CD14-positive monocyte (primary cell): ENCODE measurements at regions not wholly inside any gene's neighbourhood (a gene's known extent, or its start where the extent isn't known, plus 50 kb on each side); places are given as distances from the start of the nearest gene placed in this dataset.

ENCODE experiments used
- DNase-seq, 3 donors: peaks; one replicate each; pipeline ENCODE4 v3.0.0-alpha.2; 2011 to 2022
- H2AFZ ChIP-seq: 2 replicates; pipeline ENCODE4 v1.6.0; 2012; ENCODE audit warnings: mild to moderate bottlenecking, low read depth, low read length, inconsistent platforms; ENCODE audit not compliant: insufficient read depth, poor library complexity, severe bottlenecking
- H3K27ac ChIP-seq, 2 donors: 1 replicate in 1 of 2; 2 replicates in 1 of 2; pipeline ENCODE4 v1.5.1; 2012 to 2013; ENCODE audit warnings: low read length in 2 of 2, control low read depth in 1 of 2, inconsistent platforms in 1 of 2, low read depth in 1 of 2, mild to moderate bottlenecking in 1 of 2
- H3K27me3 ChIP-seq, 2 donors: one replicate each; pipeline versions ENCODE4 v1.6.0 to v1.6.1; 2011 to 2013; ENCODE audit warnings: low read length in 2 of 2; ENCODE audit not compliant: control insufficient read depth in 2 of 2, insufficient read depth in 2 of 2
- H3K36me3 ChIP-seq, 2 donors: replicated peaks in 1 of 2; 1 replicate in 1 of 2; 2 replicates in 1 of 2; pipeline versions ENCODE4 v1.5.1 to v1.6.1; 2012 to 2013; ENCODE audit warnings: low read length in 2 of 2, control low read depth in 1 of 2, inconsistent platforms in 1 of 2, mild to moderate bottlenecking in 1 of 2; ENCODE audit not compliant: insufficient read depth in 2 of 2, control insufficient read depth in 1 of 2
- H3K4me1 ChIP-seq, 2 donors: 1 replicate in 1 of 2; 2 replicates in 1 of 2; pipeline versions ENCODE4 v1.5.1 to v1.6.1; 2012 to 2013; ENCODE audit warnings: low read length in 2 of 2, control low read depth in 1 of 2, inconsistent platforms in 1 of 2, mild to moderate bottlenecking in 1 of 2, moderate library complexity in 1 of 2; ENCODE audit not compliant: insufficient read depth in 2 of 2, control insufficient read depth in 1 of 2
- H3K4me2 ChIP-seq: replicated peaks from 2 replicates; pipeline ENCODE3; 2012; ENCODE audit warnings: low read length, moderate library complexity, mild to moderate bottlenecking; ENCODE audit not compliant: poor library complexity, severe bottlenecking; ENCODE audit errors: extremely low read depth
- H3K4me3 ChIP-seq, 3 experiments: fragments of 200-600 bp in 1 of 3; sonication (generic) in 1 of 3; replicated peaks in 1 of 3; 1 replicate in 2 of 3; 2 replicates in 1 of 3; pipeline ENCODE4 v1.5.1; 2011 to 2013; ENCODE audit warnings: low read length in 3 of 3, mild to moderate bottlenecking in 3 of 3, control low read depth in 2 of 3, low read depth in 2 of 3, inconsistent platforms in 1 of 3, moderate library complexity in 1 of 3
- H3K79me2 ChIP-seq: 2 replicates; pipeline ENCODE4 v1.6.0; 2012; ENCODE audit warnings: mild to moderate bottlenecking, control low read depth, inconsistent platforms, low read length, moderate library complexity; ENCODE audit not compliant: insufficient read depth
- H3K9ac ChIP-seq: 2 replicates; pipeline ENCODE4 v1.6.0; 2017; ENCODE audit warnings: low read length, mild to moderate bottlenecking; ENCODE audit not compliant: insufficient read depth, poor library complexity, severe bottlenecking
- H3K9me3 ChIP-seq, 2 donors: replicated peaks in 1 of 2; 1 replicate in 1 of 2; 2 replicates in 1 of 2; pipeline versions ENCODE4 v1.5.1 to v1.6.1; 2012 to 2013; ENCODE audit warnings: low read length in 2 of 2, control low read depth in 1 of 2; ENCODE audit not compliant: control insufficient read depth in 1 of 2, insufficient read depth in 1 of 2
- H4K20me1 ChIP-seq: 2 replicates; pipeline ENCODE4 v1.6.0; 2012; ENCODE audit warnings: mild to moderate bottlenecking, low read length, control low read depth, moderate library complexity; ENCODE audit not compliant: insufficient read depth
- H3K27ac Mint-ChIP-seq, 7 donors: one replicate each; pipeline ENCODE4 v1.8.0; 2020; ENCODE audit warnings: mild to moderate bottlenecking in 7 of 7, mixed read lengths in 7 of 7, moderate library complexity in 6 of 7, inconsistent platforms in 2 of 7
- H3K27me3 Mint-ChIP-seq, 3 donors: one replicate each; pipeline ENCODE4 v1.8.0; 2021 to 2022; ENCODE audit warnings: low read depth in 3 of 3, mild to moderate bottlenecking in 3 of 3, mixed read lengths in 3 of 3, moderate library complexity in 3 of 3, inconsistent platforms in 1 of 3
- H3K36me3 Mint-ChIP-seq, 2 donors: one replicate each; pipeline ENCODE4 v1.8.0; 2020; ENCODE audit warnings: mixed read lengths in 2 of 2, inconsistent platforms in 1 of 2, mild to moderate bottlenecking in 1 of 2
- H3K4me1 Mint-ChIP-seq: one replicate; pipeline ENCODE4 v1.8.0; 2020; ENCODE audit warnings: mild to moderate bottlenecking, mixed read lengths
- H3K4me3 Mint-ChIP-seq, 2 donors: one replicate each; pipeline ENCODE4 v1.8.0; 2020; ENCODE audit warnings: mild to moderate bottlenecking in 2 of 2, mixed read lengths in 2 of 2, moderate library complexity in 1 of 2
- H3K9me3 Mint-ChIP-seq, 7 donors: one replicate each; pipeline ENCODE4 v1.8.0; 2020 to 2022; ENCODE audit warnings: mixed read lengths in 7 of 7, mild to moderate bottlenecking in 6 of 7, moderate library complexity in 6 of 7, inconsistent platforms in 2 of 7
- WGBS: methylation state at CpG from one replicate; pipeline ENCODE4 v1.1.5; 2013; ENCODE audit warnings: missing lambda C conversion rate; ENCODE audit not compliant: insufficient coverage; 5-methylcytosine and 5-hydroxymethylcytosine counted together
- intact Hi-C, 2 donors: fragments of 100-400 bp; cut with micrococcal nuclease; formaldehyde crosslinking; loops; one replicate each; pipeline versions ENCODE4 v1.15.0 to v1.15.1; 2023
- TF ChIP-seq, protein P1 (sequence below): fragments of 200-600 bp; IDR thresholded peaks from one replicate; pipeline ENCODE4 v1.8.0; 2022; ENCODE audit warnings: antibody characterized with exemption, mild to moderate bottlenecking

- 83% methylated on average over 12 of the region's 12 CpGs for WGBS
- Histone ChIP-seq H3K4me2 (no peak overlapping the region), H3K9me3 (no peaks in the 10 kb centered on the region), H3K27me3 (no peaks in the 10 kb centered on the region), H4K20me1 (no peaks in the 10 kb centered on the region), H3K9ac (no peak overlapping the region), H3K4me1 (no peaks in the 10 kb centered on the region), H3K4me3 (no peak overlapping the region), H3K36me3 (no peaks in the 10 kb centered on the region), H3K79me2 (no peaks in the 10 kb centered on the region), H2AFZ (no peak overlapping the region), H3K27ac (no peak overlapping the region)
- H3K27ac Mint-ChIP-seq: no peak overlapping the region
- no peaks in the 10 kb centered on the region for H3K36me3 Mint-ChIP-seq
- H3K9me3 Mint-ChIP-seq: peaks cover 0 to 4% (median 2%) of the 10 kb centered on the region in 7 donors
- H3K4me3 Mint-ChIP-seq: no peak overlapping the region
- TF ChIP-seq, protein P1, sequence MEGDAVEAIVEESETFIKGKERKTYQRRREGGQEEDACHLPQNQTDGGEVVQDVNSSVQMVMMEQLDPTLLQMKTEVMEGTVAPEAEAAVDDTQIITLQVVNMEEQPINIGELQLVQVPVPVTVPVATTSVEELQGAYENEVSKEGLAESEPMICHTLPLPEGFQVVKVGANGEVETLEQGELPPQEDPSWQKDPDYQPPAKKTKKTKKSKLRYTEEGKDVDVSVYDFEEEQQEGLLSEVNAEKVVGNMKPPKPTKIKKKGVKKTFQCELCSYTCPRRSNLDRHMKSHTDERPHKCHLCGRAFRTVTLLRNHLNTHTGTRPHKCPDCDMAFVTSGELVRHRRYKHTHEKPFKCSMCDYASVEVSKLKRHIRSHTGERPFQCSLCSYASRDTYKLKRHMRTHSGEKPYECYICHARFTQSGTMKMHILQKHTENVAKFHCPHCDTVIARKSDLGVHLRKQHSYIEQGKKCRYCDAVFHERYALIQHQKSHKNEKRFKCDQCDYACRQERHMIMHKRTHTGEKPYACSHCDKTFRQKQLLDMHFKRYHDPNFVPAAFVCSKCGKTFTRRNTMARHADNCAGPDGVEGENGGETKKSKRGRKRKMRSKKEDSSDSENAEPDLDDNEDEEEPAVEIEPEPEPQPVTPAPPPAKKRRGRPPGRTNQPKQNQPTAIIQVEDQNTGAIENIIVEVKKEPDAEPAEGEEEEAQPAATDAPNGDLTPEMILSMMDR: no peak
- intact Hi-C loops: no loop called here
- no peak for DNase-seq
- H3K27me3 Mint-ChIP-seq: peaks cover 8 to 11% (median 9%) of the 10 kb centered on the region in 3 donors
- peaks cover 2% of the 10 kb centered on the region for H3K4me1 Mint-ChIP-seq
Measured at GRCh38 chr16:86978445-86979030, 338.7 kb downstream of the C16orf95 start.

DNA sequence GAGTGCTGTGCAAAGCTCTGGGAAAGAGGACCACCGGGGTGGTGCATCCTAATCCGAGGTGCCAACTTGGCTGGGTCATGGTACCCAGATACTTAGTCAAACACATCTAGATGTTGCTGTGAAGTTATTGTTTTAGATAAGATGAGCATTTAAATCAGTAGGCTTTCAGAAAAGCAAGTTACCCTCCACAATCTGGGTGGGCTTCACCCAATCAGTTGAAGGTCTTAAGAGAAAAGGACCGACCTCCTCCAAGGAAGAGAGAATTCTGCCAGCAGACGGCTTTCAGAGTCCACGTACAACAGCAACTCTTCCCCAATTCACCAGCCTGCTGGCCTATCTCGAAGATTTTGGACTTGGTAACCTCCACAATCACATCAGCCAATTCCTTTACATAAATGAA is 338.1 kb downstream of the C16orf95 start:
- no peak overlapping the region for H3K27ac ChIP-seq
- H3K9ac ChIP-seq: no peak overlapping the region
- peaks cover 0 to 4% (median 2%) of the 10 kb centered on the region in 7 donors for H3K9me3 Mint-ChIP-seq
- 90% methylated on average over 2 of the region's 6 CpGs for WGBS
- H3K4me1 ChIP-seq: no peaks in the 10 kb centered on the region
- TF ChIP-seq, protein P1: no peak
- H3K27me3 Mint-ChIP-seq: peaks cover 4 to 11% (median 9%) of the 10 kb centered on the region in 3 donors
- no peaks in the 10 kb centered on the region for H4K20me1 ChIP-seq
- no peak overlapping the region for H3K4me3 ChIP-seq
- no peak overlapping the region for H3K4me3 Mint-ChIP-seq
- no peaks in the 10 kb centered on the region for H3K36me3 ChIP-seq
- peaks cover 2% of the 10 kb centered on the region for H3K4me1 Mint-ChIP-seq
- H3K36me3 Mint-ChIP-seq: no peaks in the 10 kb centered on the region
- no peak overlapping the region for H3K27ac Mint-ChIP-seq
- H2AFZ ChIP-seq: no peak overlapping the region
- H3K27me3 ChIP-seq: no peaks in the 10 kb centered on the region
- no peaks in the 10 kb centered on the region for H3K9me3 ChIP-seq
- H3K79me2 ChIP-seq: no peaks in the 10 kb centered on the region
- DNase-seq: no peak
- no peak overlapping the region for H3K4me2 ChIP-seq
- intact Hi-C loops: no loop called here
